ENCODE measurements at regions not wholly inside any gene's neighbourhood (a gene's known extent, or its start where the extent isn't known, plus 50 kb on each side); places are given as distances from the start of the nearest gene placed in this dataset.

GRCh38 chrY:14344648-14345333 lies 179.5 kb upstream of the NLGN4Y start:
- Histone ChIP-seq H3K36me3 (no peaks in the 10 kb centered on the region), H3K4me1 (no peaks in the 10 kb centered on the region), H3K9me3 (no peaks in the 10 kb centered on the region), H3K27me3 (replicated peaks in 1 of 7) (no peaks in the 10 kb centered on the region), H3K4me3 (no peak overlapping the region), H3K27ac (peak overlapping the region in 3 of 8 donors; percentile 2 to 43 (median 7))
- TF ChIP-seq CTCF (IDR thresholded peaks at IDR 0.05 in 8 of 11, conservative IDR thresholded peaks at IDR 0.05 in 3 of 11): no peak
- TF ChIP-seq POLR2AphosphoS5 (IDR thresholded peaks at IDR 0.05): no peak
- TF ChIP-seq POLR2A (IDR thresholded peaks at IDR 0.05): no peak
- 28 to 60% (median 33%) methylated on average over 5 of the region's 5 CpGs; no CpG with 5 or more reads in 2 of the 5 donors for WGBS, 5 donors
- intact Hi-C loops (cut with DNase I; ENCODE audit: low total_unique reads): no loop called here
- DNase-seq: no peak

- Histone ChIP-seq H3K9me3 (no peaks in the 10 kb centered on the region), H3K4me3 (no peak overlapping the region), H3K4me1 (no peaks in the 10 kb centered on the region), H3K36me3 (no peaks in the 10 kb centered on the region), H3K27ac (no peak overlapping the region), H3K27me3 (replicated peaks in 1 of 7) (no peaks in the 10 kb centered on the region)
- 26 to 33% (median 31%) methylated on average over 1 of the region's 1 CpG; no CpG with 5 or more reads in 2 of the 5 donors for WGBS, 5 donors
- no peak for TF ChIP-seq POLR2AphosphoS5 (IDR thresholded peaks at IDR 0.05)
- TF ChIP-seq POLR2A (IDR thresholded peaks at IDR 0.05): no peak
- no peak for TF ChIP-seq CTCF (IDR thresholded peaks at IDR 0.05 in 8 of 11, conservative IDR thresholded peaks at IDR 0.05 in 3 of 11)
- DNase-seq: no peak
- intact Hi-C loops (cut with DNase I; ENCODE audit: low total_unique reads): no loop called here
Measured at GRCh38 chrY:14351590-14351989, 172.7 kb upstream of the NLGN4Y start.

- WGBS, 5 donors: 79 to 88% (median 80%) methylated on average over 2 of the region's 2 CpGs; no CpG with 5 or more reads in 2 of the 5 donors
- intact Hi-C loops (cut with DNase I; ENCODE audit: low total_unique reads): no loop called here
- H3K9me3 ChIP-seq: no peaks in the 10 kb centered on the region
- H3K27me3 ChIP-seq (replicated peaks in 1 of 7): no peaks in the 10 kb centered on the region
- no peak overlapping the region for H3K27ac ChIP-seq
- H3K4me3 ChIP-seq: no peak overlapping the region
- TF ChIP-seq CTCF (IDR thresholded peaks at IDR 0.05 in 8 of 11, conservative IDR thresholded peaks at IDR 0.05 in 3 of 11) (no peak), POLR2A (IDR thresholded peaks at IDR 0.05) (no peak), POLR2AphosphoS5 (IDR thresholded peaks at IDR 0.05) (no peak)
- no peak for DNase-seq
- no peaks in the 10 kb centered on the region for H3K36me3 ChIP-seq
- H3K4me1 ChIP-seq: no peaks in the 10 kb centered on the region
Measured at GRCh38 chrY:14356154-14356553, 168.2 kb upstream of the NLGN4Y start.

GRCh38 chrY:14360748-14361500 lies 163.4 kb upstream of the NLGN4Y start:
- no peaks in the 10 kb centered on the region for H3K4me1 ChIP-seq
- H3K27me3 ChIP-seq (replicated peaks in 1 of 7): no peaks in the 10 kb centered on the region
- no peak for TF ChIP-seq POLR2AphosphoS5 (IDR thresholded peaks at IDR 0.05)
- no peak for TF ChIP-seq CTCF (IDR thresholded peaks at IDR 0.05 in 8 of 11, conservative IDR thresholded peaks at IDR 0.05 in 3 of 11)
- TF ChIP-seq POLR2A (IDR thresholded peaks at IDR 0.05): no peak
- no peak overlapping the region for H3K4me3 ChIP-seq
- intact Hi-C loops (cut with DNase I; ENCODE audit: low total_unique reads): no loop called here
- H3K27ac ChIP-seq: no peak overlapping the region
- no peaks in the 10 kb centered on the region for H3K36me3 ChIP-seq
- no peaks in the 10 kb centered on the region for H3K9me3 ChIP-seq
- no peak for DNase-seq
